HL-60 (cell line): ENCODE measurements at regions not wholly inside any gene's neighbourhood (a gene's known extent, or its start where the extent isn't known, plus 50 kb on each side); places are given as distances from the start of the nearest gene placed in this dataset.

Experiments used
- POLR2AphosphoS5 ChIP-seq: IDR thresholded peaks from 2 replicates; pipeline ENCODE4 v1.6.1; 2012; ENCODE audit warnings: low read depth
- SPI1 ChIP-seq: IDR thresholded peaks from 2 replicates; pipeline ENCODE4 v1.6.1; 2012; ENCODE audit warnings: low read depth, mild to moderate bottlenecking, borderline replicate concordance
- TF ChIP-seq, protein P1 (sequence below): IDR thresholded peaks from one replicate; pipeline ENCODE4 v1.5.1; 2011; ENCODE audit warnings: low read length, control low read depth, inconsistent platforms; ENCODE audit not compliant: insufficient read depth
- TF ChIP-seq, protein P2 (sequence below): IDR thresholded peaks from 2 replicates; pipeline ENCODE4 v1.6.1; 2012; ENCODE audit warnings: low read depth; ENCODE audit not compliant: insufficient replicate concordance

DNA sequence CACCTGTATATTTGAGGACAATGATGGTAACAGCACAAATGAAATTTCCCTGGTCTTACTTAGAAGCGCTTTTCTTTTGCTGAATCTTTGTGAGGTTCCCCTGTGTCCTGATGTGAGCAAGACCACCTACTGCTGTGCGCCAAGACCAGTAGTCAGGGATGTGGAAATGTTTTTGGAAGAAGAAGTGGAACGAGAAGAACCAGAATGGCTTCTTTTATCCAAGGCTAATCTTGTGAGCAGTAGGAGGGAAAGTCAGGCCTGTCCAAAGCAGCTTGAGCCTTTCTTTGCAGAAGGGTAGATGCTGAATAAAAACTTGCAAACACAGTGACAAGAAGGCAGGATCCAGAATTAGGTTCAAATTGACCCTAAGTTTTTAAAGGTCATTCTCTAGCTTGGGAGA, 223.0 kb downstream of the FAT3 start:
- TF ChIP-seq, protein P1, sequence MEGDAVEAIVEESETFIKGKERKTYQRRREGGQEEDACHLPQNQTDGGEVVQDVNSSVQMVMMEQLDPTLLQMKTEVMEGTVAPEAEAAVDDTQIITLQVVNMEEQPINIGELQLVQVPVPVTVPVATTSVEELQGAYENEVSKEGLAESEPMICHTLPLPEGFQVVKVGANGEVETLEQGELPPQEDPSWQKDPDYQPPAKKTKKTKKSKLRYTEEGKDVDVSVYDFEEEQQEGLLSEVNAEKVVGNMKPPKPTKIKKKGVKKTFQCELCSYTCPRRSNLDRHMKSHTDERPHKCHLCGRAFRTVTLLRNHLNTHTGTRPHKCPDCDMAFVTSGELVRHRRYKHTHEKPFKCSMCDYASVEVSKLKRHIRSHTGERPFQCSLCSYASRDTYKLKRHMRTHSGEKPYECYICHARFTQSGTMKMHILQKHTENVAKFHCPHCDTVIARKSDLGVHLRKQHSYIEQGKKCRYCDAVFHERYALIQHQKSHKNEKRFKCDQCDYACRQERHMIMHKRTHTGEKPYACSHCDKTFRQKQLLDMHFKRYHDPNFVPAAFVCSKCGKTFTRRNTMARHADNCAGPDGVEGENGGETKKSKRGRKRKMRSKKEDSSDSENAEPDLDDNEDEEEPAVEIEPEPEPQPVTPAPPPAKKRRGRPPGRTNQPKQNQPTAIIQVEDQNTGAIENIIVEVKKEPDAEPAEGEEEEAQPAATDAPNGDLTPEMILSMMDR, result no peak
- TF ChIP-seq POLR2AphosphoS5, result no peak
- TF ChIP-seq, protein P2, sequence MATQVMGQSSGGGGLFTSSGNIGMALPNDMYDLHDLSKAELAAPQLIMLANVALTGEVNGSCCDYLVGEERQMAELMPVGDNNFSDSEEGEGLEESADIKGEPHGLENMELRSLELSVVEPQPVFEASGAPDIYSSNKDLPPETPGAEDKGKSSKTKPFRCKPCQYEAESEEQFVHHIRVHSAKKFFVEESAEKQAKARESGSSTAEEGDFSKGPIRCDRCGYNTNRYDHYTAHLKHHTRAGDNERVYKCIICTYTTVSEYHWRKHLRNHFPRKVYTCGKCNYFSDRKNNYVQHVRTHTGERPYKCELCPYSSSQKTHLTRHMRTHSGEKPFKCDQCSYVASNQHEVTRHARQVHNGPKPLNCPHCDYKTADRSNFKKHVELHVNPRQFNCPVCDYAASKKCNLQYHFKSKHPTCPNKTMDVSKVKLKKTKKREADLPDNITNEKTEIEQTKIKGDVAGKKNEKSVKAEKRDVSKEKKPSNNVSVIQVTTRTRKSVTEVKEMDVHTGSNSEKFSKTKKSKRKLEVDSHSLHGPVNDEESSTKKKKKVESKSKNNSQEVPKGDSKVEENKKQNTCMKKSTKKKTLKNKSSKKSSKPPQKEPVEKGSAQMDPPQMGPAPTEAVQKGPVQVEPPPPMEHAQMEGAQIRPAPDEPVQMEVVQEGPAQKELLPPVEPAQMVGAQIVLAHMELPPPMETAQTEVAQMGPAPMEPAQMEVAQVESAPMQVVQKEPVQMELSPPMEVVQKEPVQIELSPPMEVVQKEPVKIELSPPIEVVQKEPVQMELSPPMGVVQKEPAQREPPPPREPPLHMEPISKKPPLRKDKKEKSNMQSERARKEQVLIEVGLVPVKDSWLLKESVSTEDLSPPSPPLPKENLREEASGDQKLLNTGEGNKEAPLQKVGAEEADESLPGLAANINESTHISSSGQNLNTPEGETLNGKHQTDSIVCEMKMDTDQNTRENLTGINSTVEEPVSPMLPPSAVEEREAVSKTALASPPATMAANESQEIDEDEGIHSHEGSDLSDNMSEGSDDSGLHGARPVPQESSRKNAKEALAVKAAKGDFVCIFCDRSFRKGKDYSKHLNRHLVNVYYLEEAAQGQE, result no peak
- TF ChIP-seq SPI1, result no peak
